HEK293T (cell line): ENCODE measurements at regions not wholly inside any gene's neighbourhood (a gene's known extent, or its start where the extent isn't known, plus 50 kb on each side); places are given as distances from the start of the nearest gene placed in this dataset.

Experiments used
- CTCF ChIA-PET: fragments of 350-600 bp; formaldehyde crosslinking; extraction: SDS; loops from one replicate; lab custom pipeline; 2021; ENCODE audit warnings: antibody characterized with exemption, inconsistent platforms; lab: Yijun Ruan, JAX
- POLR2A ChIA-PET: fragments of 350-600 bp; formaldehyde crosslinking; extraction: SDS; loops from one replicate; lab custom pipeline; 2020; ENCODE audit warnings: antibody characterized with exemption, inconsistent platforms; lab: Yijun Ruan, JAX
- DNase-seq: peaks from one replicate; pipeline ENCODE4 v3.0.0; 2012; ENCODE audit warnings: mixed read lengths; ENCODE audit errors: extremely low spot score
- ARNT ChIP-seq: fragments of 450-650 bp; IDR thresholded peaks from 2 replicates; pipeline ENCODE4 v1.6.1; 2017; ENCODE audit warnings: mild to moderate bottlenecking
- BHLHE40 ChIP-seq: fragments of 450-650 bp; IDR thresholded peaks from 2 replicates; pipeline ENCODE4 v1.6.1; 2016; ENCODE audit warnings: mild to moderate bottlenecking, moderate library complexity, borderline replicate concordance
- CTBP1 ChIP-seq: fragments of 450-650 bp; IDR thresholded peaks from 2 replicates; pipeline ENCODE4 v1.6.1; 2016; ENCODE audit warnings: borderline replicate concordance
- ELF4 ChIP-seq: fragments of 450-650 bp; IDR thresholded peaks from 2 replicates; pipeline ENCODE4 v1.6.1; 2017; ENCODE audit warnings: antibody characterized with exemption
- FOXA1 ChIP-seq: fragments of 450-650 bp; IDR thresholded peaks from 2 replicates; pipeline ENCODE4 v1.6.1; 2016; ENCODE audit warnings: mild to moderate bottlenecking
- FOXK2 ChIP-seq: fragments of 450-650 bp; IDR thresholded peaks from 2 replicates; pipeline ENCODE4 v1.6.1; 2016; ENCODE audit warnings: mild to moderate bottlenecking
- FOXM1 ChIP-seq: fragments of 450-650 bp; IDR thresholded peaks from 2 replicates; pipeline ENCODE4 v1.6.1; 2017; ENCODE audit warnings: mild to moderate bottlenecking, borderline replicate concordance
- HDGF ChIP-seq: fragments of 450-650 bp; IDR thresholded peaks from 2 replicates; pipeline ENCODE4 v1.6.1; 2017; ENCODE audit warnings: antibody characterized with exemption, borderline replicate concordance
- L3MBTL2 ChIP-seq: fragments of 450-650 bp; conservative IDR thresholded peaks from 2 replicates; pipeline ENCODE4 v1.6.1; 2016; ENCODE audit warnings: mild to moderate bottlenecking
- LEF1 ChIP-seq: fragments of 450-650 bp; IDR thresholded peaks from 2 replicates; pipeline ENCODE4 v1.6.1; 2017; ENCODE audit warnings: mild to moderate bottlenecking, borderline replicate concordance
- NFRKB ChIP-seq: fragments of 450-650 bp; IDR thresholded peaks from 2 replicates; pipeline ENCODE4 v1.6.1; 2016; ENCODE audit warnings: mild to moderate bottlenecking, moderate library complexity
- SP1 ChIP-seq: fragments of 450-650 bp; IDR thresholded peaks from 2 replicates; pipeline ENCODE4 v1.6.1; 2017
- SUZ12 ChIP-seq: fragments of 450-650 bp; IDR thresholded peaks from 2 replicates; pipeline ENCODE4 v1.6.1; 2016; ENCODE audit warnings: mild to moderate bottlenecking
- TARDBP ChIP-seq: fragments of 450-650 bp; IDR thresholded peaks from 2 replicates; pipeline ENCODE4 v1.6.1; 2016
- ZNF384 ChIP-seq: fragments of 450-650 bp; IDR thresholded peaks from 2 replicates; pipeline ENCODE4 v1.6.1; 2016
- TF ChIP-seq, protein P1 (sequence below): fragments of 450-650 bp; IDR thresholded peaks from 2 replicates; pipeline ENCODE4 v1.6.1; 2016

DNA sequence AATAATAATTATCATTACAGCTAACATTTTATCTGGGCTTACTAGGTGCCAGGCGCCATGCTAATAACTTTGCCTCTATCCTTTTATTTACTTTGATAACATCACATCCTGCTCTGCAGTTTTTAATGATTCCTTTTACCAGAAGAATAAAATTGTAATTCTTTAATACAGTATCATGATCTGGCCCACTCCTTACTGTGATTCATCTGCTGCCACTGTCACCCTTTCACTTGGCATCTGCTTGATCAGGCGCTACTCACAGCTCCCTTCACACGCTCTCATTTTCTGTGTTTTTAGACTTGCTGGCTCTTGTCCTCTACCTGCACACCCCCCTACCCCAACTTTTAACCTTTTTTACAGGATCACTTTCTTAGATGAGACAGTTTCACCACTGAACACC, 167.5 kb downstream of the NTMT2 start:
- ChIA-PET CTCF (no interaction called here), POLR2A (no interaction called here)
- TF ChIP-seq TARDBP (no peak), BHLHE40 (no peak), FOXK2 (no peak), CTBP1 (no peak), SP1 (no peak), L3MBTL2 (no peak), ELF4 (no peak), HDGF (no peak)
- no peak for DNase-seq

- DNase-seq: no peak
- ChIA-PET POLR2A (no interaction called here), CTCF (no interaction called here)
- TF ChIP-seq NFRKB (no peak), TARDBP (no peak)
These were observed 170.5 kb downstream of the NTMT2 start for GRCh38 chr1:170316270-170316669.

DNA sequence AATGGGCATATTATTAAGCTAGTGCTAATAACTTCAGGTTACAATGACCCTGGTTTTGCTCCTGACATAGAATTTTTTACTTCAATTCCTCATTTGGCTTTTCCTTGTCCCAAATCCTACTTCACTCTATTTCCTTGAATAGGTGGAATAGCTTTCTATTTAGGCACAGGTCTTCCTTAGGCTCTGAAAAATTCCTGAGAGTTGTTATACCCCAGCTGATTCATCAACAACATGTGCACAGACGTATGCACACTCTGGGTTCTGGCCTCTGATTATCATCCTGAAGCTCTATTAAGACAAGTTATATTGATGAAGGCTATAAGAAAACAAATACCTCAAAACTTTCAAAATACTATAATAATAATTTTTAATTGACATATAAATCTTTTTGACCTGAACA, 172.4 kb downstream of the NTMT2 start:
- TF ChIP-seq FOXK2 (no peak), SUZ12 (no peak), NFRKB (no peak), FOXA1 (no peak), BHLHE40 (no peak), SP1 (no peak), L3MBTL2 (no peak), ELF4 (no peak), HDGF (no peak), TARDBP (no peak), ARNT (no peak), FOXM1 (no peak), LEF1 (no peak), CTBP1 (no peak)
- TF ChIP-seq, protein P1, sequence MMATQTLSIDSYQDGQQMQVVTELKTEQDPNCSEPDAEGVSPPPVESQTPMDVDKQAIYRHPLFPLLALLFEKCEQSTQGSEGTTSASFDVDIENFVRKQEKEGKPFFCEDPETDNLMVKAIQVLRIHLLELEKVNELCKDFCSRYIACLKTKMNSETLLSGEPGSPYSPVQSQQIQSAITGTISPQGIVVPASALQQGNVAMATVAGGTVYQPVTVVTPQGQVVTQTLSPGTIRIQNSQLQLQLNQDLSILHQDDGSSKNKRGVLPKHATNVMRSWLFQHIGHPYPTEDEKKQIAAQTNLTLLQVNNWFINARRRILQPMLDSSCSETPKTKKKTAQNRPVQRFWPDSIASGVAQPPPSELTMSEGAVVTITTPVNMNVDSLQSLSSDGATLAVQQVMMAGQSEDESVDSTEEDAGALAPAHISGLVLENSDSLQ: no peak
- no peak for DNase-seq
- ChIA-PET POLR2A (no interaction called here), CTCF (no interaction called here)

GRCh38 chr1:170318736-170319135, 173.0 kb downstream of the NTMT2 start:
- POLR2A ChIA-PET: no interaction called here
- TF ChIP-seq L3MBTL2 (no peak), ZNF384 (no peak), SP1 (no peak), BHLHE40 (no peak), ELF4 (no peak), FOXA1 (no peak), NFRKB (no peak), LEF1 (no peak), CTBP1 (no peak), SUZ12 (no peak), TARDBP (no peak), ARNT (no peak), FOXK2 (no peak), FOXM1 (no peak), HDGF (no peak)
- TF ChIP-seq, protein P1: no peak
- CTCF ChIA-PET: no interaction called here
- no peak for DNase-seq

GRCh38 chr1:170321113-170321512, 175.4 kb downstream of the NTMT2 start:
- ChIA-PET CTCF (no interaction called here), POLR2A (no interaction called here)
- no peak for TF ChIP-seq L3MBTL2
- TF ChIP-seq ZNF384: no peak
- DNase-seq: no peak

GRCh38 chr1:170326186-170326585, 180.4 kb downstream of the NTMT2 start:
- ChIA-PET CTCF (no interaction called here), POLR2A (no interaction called here)
- DNase-seq: no peak
- TF ChIP-seq ARNT (no peak), FOXA1 (no peak), TARDBP (no peak), ELF4 (no peak), NFRKB (no peak), BHLHE40 (no peak), LEF1 (no peak), L3MBTL2 (no peak), SUZ12 (no peak), FOXK2 (no peak), FOXM1 (no peak)
- TF ChIP-seq, protein P1: no peak

GRCh38 chr1:170332801-170333200, 187.0 kb downstream of the NTMT2 start:
- POLR2A ChIA-PET: no interaction called here
- CTCF ChIA-PET: no interaction called here
- no peak for DNase-seq
- TF ChIP-seq ELF4: no peak
- no peak for TF ChIP-seq CTBP1
- TF ChIP-seq SP1: no peak
- TF ChIP-seq FOXM1: no peak
- no peak for TF ChIP-seq LEF1
- TF ChIP-seq, protein P1: no peak
- no peak for TF ChIP-seq FOXK2
- TF ChIP-seq ZNF384: no peak
- TF ChIP-seq L3MBTL2: no peak
- no peak for TF ChIP-seq ARNT
- no peak for TF ChIP-seq HDGF
- TF ChIP-seq BHLHE40: no peak
- no peak for TF ChIP-seq TARDBP
- no peak for TF ChIP-seq SUZ12
- no peak for TF ChIP-seq FOXA1
- no peak for TF ChIP-seq NFRKB
